OCI-LY3 (cell line): ENCODE measurements at regions not wholly inside any gene's neighbourhood (a gene's known extent, or its start where the extent isn't known, plus 50 kb on each side); places are given as distances from the start of the nearest gene placed in this dataset.

ENCODE experiments used
- H2AFZ ChIP-seq: fragments of 200-600, 300-600 bp; shearing (Covaris generic); 2 replicates; pipeline ENCODE4 v1.6.0; 2014; ENCODE audit warnings: antibody characterized with exemption, low read depth, low read length
- H3K27ac ChIP-seq: fragments of 200-600, 300-600 bp; sonication (generic); 2 replicates; pipeline ENCODE4 v1.5.1; 2014; ENCODE audit warnings: mild to moderate bottlenecking, low read length, moderate library complexity, mixed read lengths
- H3K27me3 ChIP-seq: fragments of 200-600, 300-600 bp; sonication (generic); 2 replicates; pipeline ENCODE4 v1.6.1; 2014; ENCODE audit warnings: low read depth, low read length, mixed read lengths
- H3K36me3 ChIP-seq: fragments of 200-600, 300-600 bp; sonication (generic); replicated peaks from 2 replicates; pipeline ENCODE3; 2014; ENCODE audit warnings: low read depth, low read length, mixed read lengths
- H3K4me1 ChIP-seq: fragments of 300-600, 200-600 bp; sonication (generic); 2 replicates; pipeline ENCODE4 v1.6.1; 2014; ENCODE audit warnings: low read length, mixed read lengths
- H3K4me2 ChIP-seq: fragments of 200-600, 300-600 bp; sonication (generic); 2 replicates; pipeline ENCODE4 v1.6.1; 2014; ENCODE audit warnings: low read length, mixed read lengths
- H3K4me3 ChIP-seq: fragments of 300-600, 200-600 bp; sonication (generic); 2 replicates; pipeline ENCODE4 v1.5.1; 2014; ENCODE audit warnings: antibody characterized with exemption, mild to moderate bottlenecking, low read length, moderate library complexity
- H3K79me2 ChIP-seq: fragments of 300-600, 200-600 bp; shearing (Covaris generic); 2 replicates; pipeline ENCODE4 v1.6.1; 2014; ENCODE audit warnings: mild to moderate bottlenecking, low read length, mixed read lengths
- H3K9ac ChIP-seq: fragments of 300-600, 200-600 bp; shearing (Covaris generic); 2 replicates; pipeline ENCODE4 v1.6.0; 2014; ENCODE audit warnings: mild to moderate bottlenecking, low read length, moderate library complexity
- H3K9me3 ChIP-seq: fragments of 200-600, 300-600 bp; shearing (Covaris generic); 2 replicates; pipeline ENCODE4 v1.6.1; 2014; ENCODE audit warnings: low read length, mixed read lengths; ENCODE audit not compliant: insufficient read depth
- H4K20me1 ChIP-seq: fragments of 200-600, 300-600 bp; sonication (generic); 2 replicates; pipeline ENCODE4 v1.6.1; 2016; ENCODE audit warnings: low read length, mixed read lengths; ENCODE audit not compliant: insufficient read depth
- CTCF ChIP-seq: fragments of 200-600, 300-600 bp; sonication (generic); IDR thresholded peaks from 2 replicates; pipeline ENCODE4 v1.5.1; 2014; ENCODE audit warnings: antibody characterized with exemption, low read length, low read depth
- EZH2phosphoT487 ChIP-seq: fragments of 200-600 bp; shearing (Covaris generic); IDR thresholded peaks from 2 replicates; pipeline ENCODE4 v1.6.1; 2018; ENCODE audit warnings: antibody characterized with exemption, mixed run types, low read depth

GRCh38 chr6:141735126-141735525, 397.6 kb upstream of the GJE1 start:
- peaks cover 2% of the 10 kb centered on the region for H3K4me1 ChIP-seq

GRCh38 chr6:141734071-141734840, 398.5 kb upstream of the GJE1 start:
- Histone ChIP-seq H3K27me3 (no peaks in the 10 kb centered on the region), H3K4me2 (0 out of 2 replicates have a peak overlapping the region, but pooled peaks have one; percentile 22), H4K20me1 (no peaks in the 10 kb centered on the region), H3K27ac (no peak overlapping the region), H3K36me3 (no peaks in the 10 kb centered on the region), H3K9me3 (no peaks in the 10 kb centered on the region), H3K4me3 (no peak overlapping the region), H2AFZ (no peak overlapping the region), H3K4me1 (peaks cover 2% of the 10 kb centered on the region), H3K79me2 (no peaks in the 10 kb centered on the region), H3K9ac (no peak overlapping the region)
- TF ChIP-seq EZH2phosphoT487 (no peak), CTCF (no peak)

More at GRCh38 chr6:141735126-141735525, 397.6 kb upstream of the GJE1 start:
- H3K79me2 ChIP-seq, result no peaks in the 10 kb centered on the region
- H3K9me3 ChIP-seq, result no peaks in the 10 kb centered on the region
- no peak overlapping the region for H2AFZ ChIP-seq
- no peak overlapping the region for H3K4me3 ChIP-seq
- no peaks in the 10 kb centered on the region for H4K20me1 ChIP-seq
- no peak overlapping the region for H3K27ac ChIP-seq
- H3K9ac ChIP-seq, result no peak overlapping the region
- TF ChIP-seq CTCF, result no peak
- no peak for TF ChIP-seq EZH2phosphoT487
- H3K36me3 ChIP-seq, result no peaks in the 10 kb centered on the region
- H3K27me3 ChIP-seq, result no peaks in the 10 kb centered on the region
- no peak overlapping the region for H3K4me2 ChIP-seq

GRCh38 chr6:141729146-141729545, 403.6 kb upstream of the GJE1 start:
- Histone ChIP-seq H3K79me2 (no peaks in the 10 kb centered on the region), H3K4me1 (peaks cover under 1% of the 10 kb centered on the region), H3K9me3 (no peaks in the 10 kb centered on the region), H3K36me3 (no peaks in the 10 kb centered on the region), H3K9ac (no peak overlapping the region), H3K27me3 (no peaks in the 10 kb centered on the region), H4K20me1 (no peaks in the 10 kb centered on the region), H2AFZ (no peak overlapping the region), H3K27ac (no peak overlapping the region), H3K4me3 (no peak overlapping the region), H3K4me2 (no peak overlapping the region)
- TF ChIP-seq CTCF (no peak), EZH2phosphoT487 (no peak)

- Histone ChIP-seq H3K79me2 (no peaks in the 10 kb centered on the region), H3K27ac (no peak overlapping the region), H2AFZ (no peak overlapping the region), H3K9me3 (no peaks in the 10 kb centered on the region), H3K4me3 (no peak overlapping the region), H3K4me2 (no peak overlapping the region), H3K4me1 (no peaks in the 10 kb centered on the region), H3K9ac (no peak overlapping the region), H3K36me3 (no peaks in the 10 kb centered on the region), H4K20me1 (no peaks in the 10 kb centered on the region), H3K27me3 (no peaks in the 10 kb centered on the region)
- TF ChIP-seq CTCF (no peak), EZH2phosphoT487 (no peak)
Measured at GRCh38 chr6:141728330-141728729, 404.4 kb upstream of the GJE1 start.
